Stimulated activated CD4-positive, alpha-beta T cell treated with anti-CD3 and anti-CD28 coated beads, Interleukin-1b, Interleukin-23, amount 100 ng/mL, for 4 hours (primary cell): ENCODE measurements at regions not wholly inside any gene's neighbourhood (a gene's known extent, or its start where the extent isn't known, plus 50 kb on each side); places are given as distances from the start of the nearest gene placed in this dataset.

Experiments used
- DNase-seq, 2 donors: peaks; one replicate each; pipeline ENCODE4 v3.0.0-alpha.2; 2020; ENCODE audit warnings: low read depth in 2 of 2

- DNase-seq: no peak
These were observed 63.5 kb upstream of the C1GALT1 start for GRCh38 chr7:7118822-7119221.

GRCh38 chr7:7119729-7120128 lies 62.6 kb upstream of the C1GALT1 start:
- DNase-seq: no peak

- DNase-seq: no peak
These were observed 60.3 kb upstream of the C1GALT1 start for GRCh38 chr7:7122033-7122478.

GRCh38 chr7:7122701-7123281 lies 59.6 kb upstream of the C1GALT1 start:
- DNase-seq: no peak

GRCh38 chr7:7125963-7126362 lies 56.4 kb upstream of the C1GALT1 start:
- no peak for DNase-seq

GRCh38 chr7:7127773-7128172 lies 54.6 kb upstream of the C1GALT1 start:
- DNase-seq: no peak

- no peak for DNase-seq
These were observed 53.0 kb upstream of the C1GALT1 start for GRCh38 chr7:7129381-7129780.

- no peak for DNase-seq
These were observed 51.1 kb upstream of the C1GALT1 start for GRCh38 chr7:7131273-7131672.
